HG03103 (cell line): ENCODE measurements at regions not wholly inside any gene's neighbourhood (a gene's known extent, or its start where the extent isn't known, plus 50 kb on each side); places are given as distances from the start of the nearest gene placed in this dataset.

Experiments used
- ATAC-seq: cut with Tn5 transposase; IDR thresholded peaks from one replicate; pipeline ENCODE4 v1.9.1; 2021; ENCODE audit warnings: low read depth; ENCODE audit not compliant: unreplicated experiment

GRCh38 chr18:59760212-59760611 is 63.0 kb upstream of the CCBE1 start:
- no peak for ATAC-seq

GRCh38 chr18:59758837-59759236 is 61.6 kb upstream of the CCBE1 start:
- no peak for ATAC-seq

GRCh38 chr18:59758106-59758505 is 60.9 kb upstream of the CCBE1 start:
- no peak for ATAC-seq

- no peak for ATAC-seq
Observed at GRCh38 chr18:59752666-59753065, 55.4 kb upstream of the CCBE1 start.

- ATAC-seq: no peak
Observed at GRCh38 chr18:59751186-59751585, 54.0 kb upstream of the CCBE1 start.

GRCh38 chr18:59748628-59749360 is 51.6 kb upstream of the CCBE1 start:
- no peak for ATAC-seq
